Body of pancreas (tissue), 4 donors: ENCODE measurements at regions not wholly inside any gene's neighbourhood (a gene's known extent, or its start where the extent isn't known, plus 50 kb on each side); places are given as distances from the start of the nearest gene placed in this dataset.

Experiments used
- ATAC-seq: fragments of 150-250 bp; one replicate; pipeline ENCODE4 v1.9.1; 2016
- DNase-seq, 4 donors: peaks; one replicate each; pipeline ENCODE4 v3.0.0-alpha.2; 2019
- H3K27ac ChIP-seq, 4 donors: fragments of 200-600 bp; sonication (generic); 1 replicate in 3 of 4; 2 replicates in 1 of 4; pipeline versions ENCODE4 v1.5.1 to v1.6.1; 2016 to 2019; ENCODE audit warnings: mild to moderate bottlenecking in 1 of 4, mixed read lengths in 1 of 4, moderate library complexity in 1 of 4
- H3K27me3 ChIP-seq, 2 donors: fragments of 200-600 bp; sonication (generic); one replicate each; pipeline ENCODE4 v1.6.0; 2016; ENCODE audit warnings: mild to moderate bottlenecking in 1 of 2
- H3K36me3 ChIP-seq, 2 donors: fragments of 200-600 bp; sonication (generic); replicated peaks in 1 of 2; 2 replicates each; pipeline ENCODE4 v1.5.1; 2016; ENCODE audit warnings: low read depth in 2 of 2; ENCODE audit not compliant: insufficient read depth in 1 of 2
- H3K4me1 ChIP-seq: fragments of 200-600 bp; sonication (generic); one replicate; pipeline ENCODE4 v1.6.0; 2016
- H3K4me3 ChIP-seq, 2 donors: fragments of 200-600 bp; sonication (generic); 1 replicate in 1 of 2; 2 replicates in 1 of 2; pipeline ENCODE4 v1.5.1; 2016 to 2019
- H3K9me3 ChIP-seq, 3 donors: fragments of 200-600 bp; sonication (generic); 1 replicate in 2 of 3; 2 replicates in 1 of 3; pipeline ENCODE4 v1.5.1; 2016
- POLR2A ChIP-seq, 3 donors: fragments of 450-650 bp; IDR thresholded peaks; one replicate each; pipeline ENCODE4 v1.6.1; 2016; ENCODE audit warnings: antibody characterized with exemption in 3 of 3, mild to moderate bottlenecking in 2 of 3
- WGBS, 2 donors: methylation state at CpG; one replicate each; pipeline ENCODE4 v1.1.5; 2017; 5-methylcytosine and 5-hydroxymethylcytosine counted together
- intact Hi-C: fragments of 100-400 bp; cut with DNase I; formaldehyde crosslinking; loops from one replicate; pipeline ENCODE4 v1.15.1; 2023
- TF ChIP-seq, protein P1 (sequence below), 7 experiments: fragments of 450-650 bp in 4 of 7; fragments of 200-600 bp in 3 of 7; sonication (generic) in 3 of 7; IDR thresholded peaks; one replicate each; pipeline ENCODE4 v1.5.1; 2016 to 2019; ENCODE audit warnings: antibody characterized with exemption in 7 of 7

DNA sequence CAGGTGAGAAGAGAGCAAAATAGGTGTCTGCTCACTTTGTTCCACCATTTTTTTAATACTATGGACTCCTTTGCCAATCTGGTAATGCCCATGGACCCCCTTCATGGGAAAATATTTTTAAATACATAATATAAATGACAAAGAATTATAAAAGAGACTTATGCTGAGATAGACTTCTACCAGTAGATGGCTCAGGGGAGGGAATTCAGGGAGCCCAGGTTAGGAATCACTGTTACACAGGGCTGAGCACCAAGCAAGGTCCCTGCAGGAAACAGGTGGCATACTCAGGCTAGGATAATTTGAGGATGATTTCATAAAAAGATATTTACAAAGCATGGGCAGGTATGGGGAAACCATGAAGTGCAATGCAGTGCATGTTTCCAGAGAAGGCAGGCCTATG, 525.9 kb downstream of the FGF9 start:
- no peak overlapping the region for H3K4me3 ChIP-seq
- DNase-seq = no peak
- ATAC-seq = no peak
- H3K4me1 ChIP-seq = peaks cover 17% of the 10 kb centered on the region
- TF ChIP-seq, protein P1, sequence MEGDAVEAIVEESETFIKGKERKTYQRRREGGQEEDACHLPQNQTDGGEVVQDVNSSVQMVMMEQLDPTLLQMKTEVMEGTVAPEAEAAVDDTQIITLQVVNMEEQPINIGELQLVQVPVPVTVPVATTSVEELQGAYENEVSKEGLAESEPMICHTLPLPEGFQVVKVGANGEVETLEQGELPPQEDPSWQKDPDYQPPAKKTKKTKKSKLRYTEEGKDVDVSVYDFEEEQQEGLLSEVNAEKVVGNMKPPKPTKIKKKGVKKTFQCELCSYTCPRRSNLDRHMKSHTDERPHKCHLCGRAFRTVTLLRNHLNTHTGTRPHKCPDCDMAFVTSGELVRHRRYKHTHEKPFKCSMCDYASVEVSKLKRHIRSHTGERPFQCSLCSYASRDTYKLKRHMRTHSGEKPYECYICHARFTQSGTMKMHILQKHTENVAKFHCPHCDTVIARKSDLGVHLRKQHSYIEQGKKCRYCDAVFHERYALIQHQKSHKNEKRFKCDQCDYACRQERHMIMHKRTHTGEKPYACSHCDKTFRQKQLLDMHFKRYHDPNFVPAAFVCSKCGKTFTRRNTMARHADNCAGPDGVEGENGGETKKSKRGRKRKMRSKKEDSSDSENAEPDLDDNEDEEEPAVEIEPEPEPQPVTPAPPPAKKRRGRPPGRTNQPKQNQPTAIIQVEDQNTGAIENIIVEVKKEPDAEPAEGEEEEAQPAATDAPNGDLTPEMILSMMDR (IDR thresholded peaks at IDR 0.05) = peak in 1 of 7 experiments; percentile 18
- TF ChIP-seq POLR2A (IDR thresholded peaks at IDR 0.05) = no peak
- no peak overlapping the region for H3K27ac ChIP-seq
- intact Hi-C loops = no loop called here
- H3K36me3 ChIP-seq = no peaks in the 10 kb centered on the region
- H3K27me3 ChIP-seq = no peaks in the 10 kb centered on the region
- H3K9me3 ChIP-seq = no peaks in the 10 kb centered on the region

DNA sequence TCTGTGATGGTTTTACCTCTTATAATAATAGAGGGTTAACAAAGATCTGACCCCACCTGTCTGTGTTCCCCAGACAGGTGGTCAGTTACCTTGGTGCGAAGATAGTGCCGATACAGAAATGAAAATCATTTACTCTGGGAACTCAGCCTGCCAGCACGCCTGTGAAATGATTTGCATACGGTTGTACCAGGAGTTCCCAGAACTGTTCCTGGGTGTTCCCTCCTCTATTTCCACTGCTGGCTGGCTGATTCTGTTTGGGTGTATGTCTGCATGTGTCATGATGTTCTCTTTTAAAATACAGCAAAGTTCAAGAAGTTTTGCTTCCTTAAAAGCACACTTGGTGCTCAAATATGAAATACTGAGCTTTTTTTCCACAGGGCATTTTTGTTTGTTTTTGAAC, 527.1 kb downstream of the FGF9 start:
- Histone ChIP-seq H3K27me3 (no peaks in the 10 kb centered on the region), H3K4me3 (no peak overlapping the region), H3K4me1 (peaks cover 17% of the 10 kb centered on the region), H3K36me3 (no peaks in the 10 kb centered on the region), H3K27ac (no peak overlapping the region), H3K9me3 (no peaks in the 10 kb centered on the region)
- ATAC-seq = peak; percentile 82
- DNase-seq = peak; percentile 26 to 62 (median 48)
- 14 to 30% methylated on average over 4 of the region's 4 CpGs for WGBS, 2 donors
- no peak for TF ChIP-seq POLR2A (IDR thresholded peaks at IDR 0.05)
- TF ChIP-seq, protein P1 (IDR thresholded peaks at IDR 0.05) = no peak
- intact Hi-C loops = no loop called here

DNA sequence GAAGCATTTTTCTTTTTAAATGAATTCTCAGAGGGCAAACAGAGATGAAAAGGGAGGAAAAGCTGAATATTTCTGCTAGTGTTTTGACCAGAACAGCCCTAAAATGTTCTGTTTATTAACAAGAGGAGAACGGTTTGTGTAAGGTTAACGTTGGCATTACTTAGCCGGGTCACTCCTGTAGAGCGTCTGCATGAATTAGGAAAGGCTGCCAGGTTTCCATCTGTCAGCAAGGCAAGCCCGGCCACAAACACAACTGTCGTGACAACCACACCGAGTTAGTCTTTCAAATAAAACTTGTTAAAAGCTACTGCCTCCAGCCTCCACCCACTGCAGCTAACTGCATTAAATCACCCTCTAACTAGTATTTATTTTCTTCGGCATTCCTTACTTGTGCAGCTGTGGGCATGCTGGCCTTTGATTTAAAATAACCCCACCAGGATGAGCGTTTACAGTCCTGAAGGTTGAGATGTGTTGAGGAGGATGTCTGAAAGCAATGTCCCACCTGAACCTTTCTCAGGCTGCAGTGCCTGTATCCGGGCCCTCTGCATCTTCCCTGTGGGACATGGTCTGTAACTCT, 527.9 kb downstream of the FGF9 start:
- Histone ChIP-seq H3K4me3 (no peak overlapping the region), H3K36me3 (no peaks in the 10 kb centered on the region), H3K27ac (no peak overlapping the region), H3K4me1 (peaks cover 17% of the 10 kb centered on the region), H3K9me3 (no peaks in the 10 kb centered on the region), H3K27me3 (no peaks in the 10 kb centered on the region)
- intact Hi-C loops = no loop called here
- DNase-seq (peak in 3 of 4 donors; percentile 24 to 33 (median 24)), ATAC-seq (peak; percentile 50)
- WGBS, 2 donors = 24 to 26% methylated on average over 10 of the region's 10 CpGs
- TF ChIP-seq POLR2A (IDR thresholded peaks at IDR 0.05) = no peak
- TF ChIP-seq, protein P1 (IDR thresholded peaks at IDR 0.05) = no peak

DNA sequence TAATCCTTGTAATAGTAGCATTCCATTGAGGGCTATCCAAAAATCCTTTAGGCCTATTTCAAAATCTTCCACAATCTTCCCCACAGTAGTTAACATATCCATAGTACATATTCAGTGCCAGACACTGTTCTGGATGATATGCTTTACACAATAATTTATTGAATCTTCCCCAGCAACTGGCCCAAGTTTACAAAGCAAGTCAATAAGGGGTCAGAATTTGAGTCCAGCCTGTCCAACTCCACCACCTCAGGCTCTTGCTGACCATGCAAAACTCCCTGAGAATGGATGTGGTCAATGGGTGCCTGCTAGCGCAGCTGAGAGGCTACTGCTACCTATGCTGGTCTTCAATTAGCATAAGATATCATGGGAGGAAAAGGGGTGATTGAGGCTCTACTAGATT, 529.6 kb downstream of the FGF9 start:
- 100% methylated on average over 1 of the region's 1 CpG for WGBS, 2 donors
- Histone ChIP-seq H3K36me3 (no peaks in the 10 kb centered on the region), H3K4me1 (peaks cover 17% of the 10 kb centered on the region), H3K9me3 (no peaks in the 10 kb centered on the region), H3K27ac (no peak overlapping the region), H3K27me3 (no peaks in the 10 kb centered on the region), H3K4me3 (no peak overlapping the region)
- ATAC-seq (no peak), DNase-seq (no peak)
- no peak for TF ChIP-seq POLR2A (IDR thresholded peaks at IDR 0.05)
- TF ChIP-seq, protein P1 (IDR thresholded peaks at IDR 0.05) = no peak
- intact Hi-C loops = no loop called here

DNA sequence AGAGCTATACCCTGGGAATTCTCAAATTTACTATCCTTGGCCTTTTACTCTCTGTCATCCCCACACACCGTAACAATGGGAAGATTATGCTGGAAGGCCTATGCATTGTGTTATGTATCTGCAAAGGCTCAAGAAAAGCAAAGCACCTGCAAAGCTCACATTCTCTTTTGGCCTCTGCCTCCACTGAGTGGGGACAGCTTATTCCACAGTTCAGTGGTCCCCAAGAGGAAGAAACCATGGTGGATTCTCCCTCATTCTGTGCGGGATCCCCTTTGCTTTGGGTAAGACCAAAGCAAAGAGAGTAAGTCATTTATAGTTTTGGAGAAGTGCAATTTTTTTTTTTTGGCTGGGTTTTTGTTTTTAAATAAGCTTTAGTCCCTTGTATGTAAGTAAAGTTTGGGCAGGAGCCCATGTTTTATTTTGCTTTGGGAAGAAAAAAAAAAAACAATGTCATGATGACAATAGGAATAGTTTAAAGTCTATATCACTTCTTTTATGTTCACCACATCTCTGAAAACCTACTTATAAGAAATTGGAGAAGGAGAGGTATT, 530.6 kb downstream of the FGF9 start:
- intact Hi-C loops = no loop called here
- H3K9me3 ChIP-seq = no peaks in the 10 kb centered on the region
- ATAC-seq (no peak), DNase-seq (no peak)
- TF ChIP-seq, protein P1 (IDR thresholded peaks at IDR 0.05) = no peak
- TF ChIP-seq POLR2A (IDR thresholded peaks at IDR 0.05) = no peak
- H3K36me3 ChIP-seq = no peaks in the 10 kb centered on the region
- H3K4me3 ChIP-seq = no peak overlapping the region
- no peaks in the 10 kb centered on the region for H3K27me3 ChIP-seq
- peaks cover 17% of the 10 kb centered on the region for H3K4me1 ChIP-seq
- no peak overlapping the region for H3K27ac ChIP-seq
- WGBS, 2 donors = 88 to 92% methylated on average over 2 of the region's 2 CpGs
